A673 (cell line): ENCODE measurements at regions not wholly inside any gene's neighbourhood (a gene's known extent, or its start where the extent isn't known, plus 50 kb on each side); places are given as distances from the start of the nearest gene placed in this dataset.

Source experiments
- BruUV-seq: library from RNA; stranded (reverse); fragments of 400-500 nt; replicated peaks from 2 replicates; lab custom pipeline; 2021; lab: Mats Ljungman, UMichigan
- CTCF ChIA-PET: fragments of 300-600 bp; sonication (Branson Sonifier 250); formaldehyde crosslinking; loops from one replicate; lab custom pipeline; 2022; ENCODE audit warnings: antibody characterized with exemption; lab: Charles Lee
- POLR2A ChIA-PET: fragments of 300-600 bp; sonication (Branson Sonifier 250); formaldehyde crosslinking; loops from one replicate; lab custom pipeline; 2022; ENCODE audit warnings: antibody characterized with exemption; ENCODE audit not compliant: low non-redundant PET; lab: Charles Lee
- DNase-seq: peaks from one replicate; pipeline ENCODE4 v3.0.0-alpha.2; 2015; ENCODE audit warnings: low spot score
- H3K27ac ChIP-seq: fragments of 200-600 bp; sonication (generic); 2 replicates; pipeline ENCODE4 v1.5.1; 2016; ENCODE audit warnings: mixed run types, low read depth, mild to moderate bottlenecking, mixed read lengths, antibody characterized with exemption, low read length; ENCODE audit not compliant: poor library complexity, severe bottlenecking
- H3K27me3 ChIP-seq: fragments of 200-600 bp; sonication (generic); replicated peaks from 2 replicates; pipeline ENCODE4 v1.6.1; 2017; ENCODE audit warnings: mixed run types, low read depth, mild to moderate bottlenecking, mixed read lengths, antibody characterized with exemption, low read length; ENCODE audit not compliant: insufficient read depth, poor library complexity
- H3K36me3 ChIP-seq: fragments of 200-600 bp; sonication (generic); 2 replicates; pipeline ENCODE4 v1.6.1; 2016; ENCODE audit warnings: mixed run types, mild to moderate bottlenecking, mixed read lengths, antibody characterized with exemption, low read length; ENCODE audit not compliant: insufficient read depth, poor library complexity, severe bottlenecking
- H3K4me1 ChIP-seq: fragments of 200-600 bp; sonication (generic); 2 replicates; pipeline ENCODE4 v1.6.1; 2017; ENCODE audit warnings: mixed run types, mild to moderate bottlenecking, mixed read lengths, antibody characterized with exemption, low read length; ENCODE audit not compliant: insufficient read depth, poor library complexity, severe bottlenecking
- H3K4me3 ChIP-seq: fragments of 200-600 bp; sonication (generic); 2 replicates; pipeline ENCODE4 v1.5.1; 2016; ENCODE audit warnings: low read depth, mixed run types, mild to moderate bottlenecking, mixed read lengths, low read length; ENCODE audit not compliant: poor library complexity, severe bottlenecking
- H3K9me3 ChIP-seq: fragments of 200-600 bp; sonication (generic); 2 replicates; pipeline ENCODE4 v1.6.1; 2016; ENCODE audit warnings: mixed run types, low read depth, mild to moderate bottlenecking, mixed read lengths, antibody characterized with exemption, low read length; ENCODE audit not compliant: poor library complexity, severe bottlenecking
- EZH2 ChIP-seq: fragments of 200-600 bp; sonication (generic); IDR thresholded peaks from 2 replicates; pipeline ENCODE4 v1.6.1; 2017; ENCODE audit warnings: borderline replicate concordance, low read depth, mild to moderate bottlenecking, mixed read lengths, antibody characterized with exemption, low read length; ENCODE audit not compliant: poor library complexity, severe bottlenecking
- intact Hi-C: fragments of 100-400 bp; cut with micrococcal nuclease; formaldehyde crosslinking; loops from one replicate; pipeline ENCODE4 v1.10.0; 2022; ENCODE audit not compliant: unreplicated experiment
- TF ChIP-seq, protein P1 (sequence below): fragments of 300-800, 200-600 bp; sonication (generic); conservative IDR thresholded peaks from 2 replicates; pipeline ENCODE4 v1.5.1; 2017; ENCODE audit warnings: low read depth, mild to moderate bottlenecking, antibody characterized with exemption, low read length, moderate library complexity, mixed read lengths

DNA sequence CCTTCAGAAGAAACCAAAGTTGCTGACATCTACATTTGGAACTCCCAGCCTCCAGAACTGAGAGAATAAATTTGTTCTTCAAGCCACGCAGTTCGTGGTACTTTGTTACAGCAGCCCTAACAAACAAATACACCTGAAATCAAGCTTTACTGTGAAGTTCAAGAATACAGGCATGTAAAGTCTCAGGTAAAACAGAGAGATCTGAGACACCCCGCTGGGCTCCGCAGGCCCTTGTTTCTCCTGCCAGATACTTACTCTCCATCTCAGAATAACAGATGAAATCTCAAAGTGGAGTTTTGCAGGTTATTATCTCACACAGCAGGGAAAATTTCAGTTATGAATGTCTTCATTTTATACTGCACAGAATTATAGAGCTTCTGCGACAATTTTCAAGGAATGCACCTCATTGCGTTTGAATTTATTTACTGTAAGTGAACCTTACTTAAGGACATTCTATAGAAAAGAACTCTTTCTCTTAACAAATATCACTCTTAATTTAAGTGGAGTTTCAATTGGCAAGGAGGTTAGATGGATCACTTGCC lies 492.4 kb upstream of the LRATD1 start:
- no peak overlapping the region for H3K27ac ChIP-seq
- H3K36me3 ChIP-seq = no peaks in the 10 kb centered on the region
- ChIA-PET POLR2A (no interaction called here), CTCF (no interaction called here)
- no peak for DNase-seq
- no peak overlapping the region for H3K4me3 ChIP-seq
- intact Hi-C loops = no loop called here
- H3K9me3 ChIP-seq = no peaks in the 10 kb centered on the region
- no TSS peak for BruUV-seq
- H3K27me3 ChIP-seq = no peaks in the 10 kb centered on the region
- TF ChIP-seq EZH2 = no peak
- H3K4me1 ChIP-seq = no peaks in the 10 kb centered on the region

DNA sequence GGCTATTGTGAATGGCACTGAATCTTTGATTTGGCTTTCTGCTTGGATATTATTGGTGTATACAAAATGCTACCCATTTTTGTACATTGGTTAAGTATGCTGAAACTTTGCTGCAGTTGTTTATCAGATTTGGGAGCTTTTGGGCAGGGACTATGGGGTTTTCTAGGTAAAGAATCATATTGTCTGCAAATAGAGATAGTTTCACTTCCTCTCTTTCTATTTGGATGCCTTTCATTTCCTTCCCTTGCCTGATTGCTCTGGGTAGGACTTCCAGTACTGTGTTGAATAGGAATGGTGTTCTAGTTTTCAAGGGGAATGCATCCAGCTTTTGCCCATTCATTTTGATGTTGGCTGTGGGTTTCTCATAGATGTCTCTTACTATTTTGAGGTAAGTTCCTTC lies 489.1 kb upstream of the LRATD1 start:
- Histone ChIP-seq H3K27me3 (no peaks in the 10 kb centered on the region), H3K36me3 (no peaks in the 10 kb centered on the region), H3K4me3 (no peak overlapping the region), H3K4me1 (peaks cover 4% of the 10 kb centered on the region), H3K27ac (no peak overlapping the region), H3K9me3 (no peaks in the 10 kb centered on the region)
- POLR2A ChIA-PET = no interaction called here
- DNase-seq = no peak
- CTCF ChIA-PET = no interaction called here
- no TSS peak for BruUV-seq
- intact Hi-C loops = no loop called here
- no peak for TF ChIP-seq EZH2
- TF ChIP-seq, protein P1, sequence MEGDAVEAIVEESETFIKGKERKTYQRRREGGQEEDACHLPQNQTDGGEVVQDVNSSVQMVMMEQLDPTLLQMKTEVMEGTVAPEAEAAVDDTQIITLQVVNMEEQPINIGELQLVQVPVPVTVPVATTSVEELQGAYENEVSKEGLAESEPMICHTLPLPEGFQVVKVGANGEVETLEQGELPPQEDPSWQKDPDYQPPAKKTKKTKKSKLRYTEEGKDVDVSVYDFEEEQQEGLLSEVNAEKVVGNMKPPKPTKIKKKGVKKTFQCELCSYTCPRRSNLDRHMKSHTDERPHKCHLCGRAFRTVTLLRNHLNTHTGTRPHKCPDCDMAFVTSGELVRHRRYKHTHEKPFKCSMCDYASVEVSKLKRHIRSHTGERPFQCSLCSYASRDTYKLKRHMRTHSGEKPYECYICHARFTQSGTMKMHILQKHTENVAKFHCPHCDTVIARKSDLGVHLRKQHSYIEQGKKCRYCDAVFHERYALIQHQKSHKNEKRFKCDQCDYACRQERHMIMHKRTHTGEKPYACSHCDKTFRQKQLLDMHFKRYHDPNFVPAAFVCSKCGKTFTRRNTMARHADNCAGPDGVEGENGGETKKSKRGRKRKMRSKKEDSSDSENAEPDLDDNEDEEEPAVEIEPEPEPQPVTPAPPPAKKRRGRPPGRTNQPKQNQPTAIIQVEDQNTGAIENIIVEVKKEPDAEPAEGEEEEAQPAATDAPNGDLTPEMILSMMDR = no peak

DNA sequence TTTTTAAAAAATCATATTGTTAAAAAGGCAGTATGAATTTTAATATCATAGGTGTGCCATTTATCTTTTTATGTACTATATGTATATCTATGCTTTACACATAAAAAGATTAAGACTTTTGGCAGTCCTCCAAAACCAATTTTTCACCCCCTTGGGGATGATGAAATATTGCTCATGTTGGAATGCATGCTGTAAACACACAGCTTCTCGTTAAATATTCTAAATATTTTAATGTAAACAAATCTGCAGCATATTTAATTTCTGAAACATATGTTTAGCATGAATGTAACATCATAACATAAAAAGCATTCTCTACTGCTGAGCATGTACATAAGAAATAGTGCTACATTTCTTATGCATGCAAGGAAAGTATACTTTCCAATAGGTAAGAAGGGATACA lies 484.3 kb upstream of the LRATD1 start:
- ChIA-PET POLR2A (no interaction called here), CTCF (no interaction called here)
- peaks cover 4% of the 10 kb centered on the region for H3K4me1 ChIP-seq
- BruUV-seq = no TSS peak
- H3K9me3 ChIP-seq = no peaks in the 10 kb centered on the region
- intact Hi-C loops = no loop called here
- H3K27me3 ChIP-seq = peaks cover 3% of the 10 kb centered on the region
- no peak overlapping the region for H3K4me3 ChIP-seq
- TF ChIP-seq, protein P1 = no peak
- no peak for TF ChIP-seq EZH2
- no peaks in the 10 kb centered on the region for H3K36me3 ChIP-seq
- no peak overlapping the region for H3K27ac ChIP-seq
- DNase-seq = peak; percentile 8

DNA sequence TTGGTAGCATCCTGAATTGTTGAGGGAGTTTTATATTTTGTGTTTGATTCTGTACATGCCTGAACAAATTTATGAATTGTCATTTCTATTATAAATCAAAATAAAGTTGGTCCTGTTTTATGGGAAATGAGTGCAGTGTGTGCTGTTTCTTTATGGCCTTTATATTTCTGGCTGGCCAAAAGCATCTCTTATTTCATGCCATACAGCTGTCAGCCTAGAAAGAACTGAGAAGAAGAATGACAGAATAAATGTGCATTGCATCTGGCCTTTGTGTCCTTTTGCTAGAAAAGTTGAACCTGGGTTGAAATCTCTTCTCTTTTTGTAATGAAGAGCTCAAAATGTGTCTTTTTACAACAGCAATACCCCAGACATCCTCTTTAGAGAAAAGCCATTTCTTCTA lies 474.7 kb upstream of the LRATD1 start:
- DNase-seq = no peak
- CTCF ChIA-PET = no interaction called here

More for the DNA sequence above, 474.7 kb upstream of the LRATD1 start:
- intact Hi-C loops = no loop called here
- Histone ChIP-seq H3K9me3 (no peaks in the 10 kb centered on the region), H3K36me3 (no peaks in the 10 kb centered on the region), H3K27me3 (peaks cover 5% of the 10 kb centered on the region), H3K4me3 (no peak overlapping the region), H3K4me1 (no peaks in the 10 kb centered on the region), H3K27ac (no peak overlapping the region)
- BruUV-seq = no TSS peak
- TF ChIP-seq, protein P1 = no peak
- TF ChIP-seq EZH2 = no peak
- POLR2A ChIA-PET = no interaction called here
